Lung (tissue), 11 donors: ENCODE measurements at regions not wholly inside any gene's neighbourhood (a gene's known extent, or its start where the extent isn't known, plus 50 kb on each side); places are given as distances from the start of the nearest gene placed in this dataset.

Experiments
- ATAC-seq: fragments of 200-7000 bp; cut with Tn5 transposase; one replicate; pipeline ENCODE4 v1.9.1; 2020; ENCODE audit warnings: moderate number of reproducible peaks; ENCODE audit not compliant: insufficient read depth, low FRiP score
- DNase-seq, 3 donors: peaks; one replicate each; pipeline ENCODE4 v3.0.0-alpha.2; 2013 to 2017
- H3K27ac ChIP-seq, 2 donors: one replicate each; pipeline ENCODE4 v1.5.1; 2013; ENCODE audit warnings: mild to moderate bottlenecking in 2 of 2, moderate library complexity in 2 of 2, control low read depth in 1 of 2, inconsistent platforms in 1 of 2, low read depth in 1 of 2, low read length in 1 of 2
- H3K27me3 ChIP-seq, 3 donors: one replicate each; pipeline ENCODE4 v1.5.1; 2013; ENCODE audit warnings: low read length in 2 of 3; ENCODE audit not compliant: control insufficient read depth in 3 of 3, insufficient read depth in 3 of 3
- H3K36me3 ChIP-seq, 4 donors: one replicate each; pipeline ENCODE4 v1.5.1; 2013; ENCODE audit warnings: low read length in 4 of 4, mild to moderate bottlenecking in 1 of 4, moderate library complexity in 1 of 4; ENCODE audit not compliant: control insufficient read depth in 4 of 4, insufficient read depth in 4 of 4
- H3K4me1 ChIP-seq, 5 donors: one replicate each; pipeline ENCODE4 v1.5.1; 2013; ENCODE audit warnings: low read length in 5 of 5, mild to moderate bottlenecking in 2 of 5, moderate library complexity in 1 of 5; ENCODE audit not compliant: control insufficient read depth in 5 of 5, insufficient read depth in 5 of 5
- H3K4me3 ChIP-seq: one replicate; pipeline ENCODE4 v1.5.1; 2013; ENCODE audit warnings: mild to moderate bottlenecking, control low read depth, moderate library complexity
- H3K9ac ChIP-seq, 2 donors: one replicate each; pipeline ENCODE4 v1.5.1; 2013; ENCODE audit warnings: low read length in 2 of 2, control low read depth in 1 of 2; ENCODE audit not compliant: insufficient read depth in 1 of 2
- H3K9me3 ChIP-seq, 4 donors: one replicate each; pipeline ENCODE4 v1.5.1; 2013; ENCODE audit warnings: low read length in 3 of 4, mild to moderate bottlenecking in 1 of 4, moderate library complexity in 1 of 4; ENCODE audit not compliant: control insufficient read depth in 4 of 4, insufficient read depth in 3 of 4
- WGBS, 2 donors: extraction: QIAGEN DNeasy Blood & Tissue Kit; methylation state at CpG; one replicate each; pipeline ENCODE4 v1.1.7; 2013; 5-methylcytosine and 5-hydroxymethylcytosine counted together
- TF ChIP-seq, protein P1 (sequence below): IDR thresholded peaks from 2 replicates; pipeline ENCODE4 v1.5.1; 2012; ENCODE audit warnings: mild to moderate bottlenecking; ENCODE audit errors: control extremely low read depth, extremely low read depth
- donor health status: control.
- donor health status: control.
- donor health status: Bipolar disorder and iron deficiency.
- donor health status: healthy.
- donor health status: DM: yes; HTN: yes; CAD: no.

DNA sequence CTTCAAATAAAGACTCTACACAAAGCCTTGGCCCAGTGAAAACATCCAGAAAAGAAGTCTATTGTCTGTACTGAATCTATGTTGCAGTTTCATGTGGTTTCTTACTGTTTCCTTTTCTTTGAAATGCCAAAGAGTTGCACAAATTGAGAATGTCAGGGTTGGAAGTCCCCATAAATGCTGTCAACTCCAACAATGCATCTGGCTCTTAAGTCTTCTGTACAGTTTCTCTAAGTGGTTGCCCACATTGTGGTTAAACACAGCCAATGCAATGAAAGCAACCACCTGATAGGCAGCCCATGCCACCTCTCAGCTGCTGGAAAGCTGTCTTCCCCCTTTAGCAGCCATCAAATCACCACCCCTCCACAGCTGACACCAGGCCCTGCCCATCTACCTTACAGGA lies 67.2 kb upstream of the C1GALT1C1 start:
- Histone ChIP-seq H3K4me1 (no peaks in the 10 kb centered on the region), H3K36me3 (no peaks in the 10 kb centered on the region), H3K9me3 (peaks cover 0 to 5% (median 0%) of the 10 kb centered on the region in 4 donors), H3K9ac (no peak overlapping the region), H3K4me3 (no peak overlapping the region), H3K27ac (no peak overlapping the region), H3K27me3 (no peaks in the 10 kb centered on the region)
- TF ChIP-seq, protein P1, sequence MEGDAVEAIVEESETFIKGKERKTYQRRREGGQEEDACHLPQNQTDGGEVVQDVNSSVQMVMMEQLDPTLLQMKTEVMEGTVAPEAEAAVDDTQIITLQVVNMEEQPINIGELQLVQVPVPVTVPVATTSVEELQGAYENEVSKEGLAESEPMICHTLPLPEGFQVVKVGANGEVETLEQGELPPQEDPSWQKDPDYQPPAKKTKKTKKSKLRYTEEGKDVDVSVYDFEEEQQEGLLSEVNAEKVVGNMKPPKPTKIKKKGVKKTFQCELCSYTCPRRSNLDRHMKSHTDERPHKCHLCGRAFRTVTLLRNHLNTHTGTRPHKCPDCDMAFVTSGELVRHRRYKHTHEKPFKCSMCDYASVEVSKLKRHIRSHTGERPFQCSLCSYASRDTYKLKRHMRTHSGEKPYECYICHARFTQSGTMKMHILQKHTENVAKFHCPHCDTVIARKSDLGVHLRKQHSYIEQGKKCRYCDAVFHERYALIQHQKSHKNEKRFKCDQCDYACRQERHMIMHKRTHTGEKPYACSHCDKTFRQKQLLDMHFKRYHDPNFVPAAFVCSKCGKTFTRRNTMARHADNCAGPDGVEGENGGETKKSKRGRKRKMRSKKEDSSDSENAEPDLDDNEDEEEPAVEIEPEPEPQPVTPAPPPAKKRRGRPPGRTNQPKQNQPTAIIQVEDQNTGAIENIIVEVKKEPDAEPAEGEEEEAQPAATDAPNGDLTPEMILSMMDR, result no peak
- ATAC-seq (no peak), DNase-seq (no peak)

DNA sequence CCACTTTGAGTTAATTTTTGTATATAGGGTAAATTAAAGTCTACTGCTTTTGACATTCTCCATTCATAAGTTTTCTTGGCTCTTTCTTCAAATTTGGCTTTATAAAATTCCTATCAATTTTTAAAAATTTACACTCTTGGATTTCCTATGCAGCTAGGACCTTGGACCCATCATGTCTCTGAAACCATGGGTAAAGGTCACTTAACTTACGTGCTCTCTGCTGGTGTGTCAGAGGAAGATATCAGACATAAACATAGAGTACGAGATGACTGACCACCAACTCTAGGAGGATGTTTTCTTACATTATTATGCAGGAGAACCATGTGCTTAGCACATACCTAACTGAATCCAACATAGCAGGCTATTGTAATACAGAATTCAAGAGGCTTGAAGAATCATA lies 62.5 kb upstream of the C1GALT1C1 start:
- Histone ChIP-seq H3K36me3 (no peaks in the 10 kb centered on the region), H3K27me3 (no peaks in the 10 kb centered on the region), H3K4me1 (no peaks in the 10 kb centered on the region), H3K9ac (no peak overlapping the region), H3K4me3 (no peak overlapping the region), H3K27ac (no peak overlapping the region), H3K9me3 (peaks cover 0 to 5% (median 0%) of the 10 kb centered on the region in 4 donors)
- DNase-seq (no peak), ATAC-seq (no peak)
- TF ChIP-seq, protein P1, result no peak
- 64 to 86% methylated on average over 2 of the region's 2 CpGs for WGBS, 2 donors

DNA sequence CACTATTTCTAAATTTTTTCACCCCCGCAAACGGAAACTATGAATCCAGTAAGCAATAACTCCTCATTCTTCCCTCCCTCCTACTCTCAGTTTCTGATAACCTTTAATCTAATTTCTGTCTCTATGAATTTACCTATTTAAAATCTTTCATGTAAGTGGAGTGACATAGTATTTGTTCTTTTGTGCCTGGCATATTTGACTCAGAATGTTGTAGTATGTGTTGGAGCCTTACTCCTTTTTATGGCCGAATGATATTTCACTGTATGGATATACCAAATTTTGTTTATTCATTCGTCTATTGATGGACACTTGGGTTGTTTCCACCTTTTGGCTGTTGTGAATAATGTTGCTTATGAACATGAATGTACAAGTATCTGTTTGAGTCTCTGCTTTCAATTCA lies 61.1 kb upstream of the C1GALT1C1 start:
- Histone ChIP-seq H3K4me3 (no peak overlapping the region), H3K36me3 (no peaks in the 10 kb centered on the region), H3K9me3 (peaks cover 0 to 5% (median 0%) of the 10 kb centered on the region in 4 donors), H3K9ac (no peak overlapping the region), H3K27ac (no peak overlapping the region), H3K27me3 (no peaks in the 10 kb centered on the region), H3K4me1 (no peaks in the 10 kb centered on the region)
- no peak for DNase-seq
- TF ChIP-seq, protein P1, result no peak
- 78 to 95% methylated on average over 4 of the region's 4 CpGs for WGBS, 2 donors
- ATAC-seq, result no peak

DNA sequence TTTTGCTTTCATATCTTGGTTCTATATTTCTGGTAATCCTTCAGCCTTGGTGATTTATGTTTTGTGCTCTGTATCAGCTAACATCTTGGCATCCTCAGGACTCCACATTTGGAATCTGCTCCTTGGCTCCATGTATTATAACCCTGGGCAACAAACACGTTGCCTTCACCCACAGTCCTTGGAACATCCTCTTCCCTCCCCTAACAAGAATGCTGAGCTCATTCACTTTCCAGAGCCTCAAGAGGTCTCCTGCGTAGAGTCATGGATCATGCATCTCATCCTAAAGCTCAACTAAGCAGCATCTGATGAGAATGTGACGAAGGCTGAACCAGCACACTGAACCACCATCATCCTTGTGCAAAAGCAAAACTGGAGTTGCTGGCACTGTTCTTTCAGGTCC lies 60.5 kb upstream of the C1GALT1C1 start:
- DNase-seq (no peak), ATAC-seq (no peak)
- Histone ChIP-seq H3K9ac (no peak overlapping the region), H3K4me1 (no peaks in the 10 kb centered on the region), H3K4me3 (no peak overlapping the region), H3K27ac (no peak overlapping the region), H3K36me3 (no peaks in the 10 kb centered on the region), H3K27me3 (no peaks in the 10 kb centered on the region), H3K9me3 (peaks cover 0 to 5% (median 0%) of the 10 kb centered on the region in 4 donors)
- TF ChIP-seq, protein P1, result no peak
- 66 to 87% methylated on average over 3 of the region's 3 CpGs for WGBS, 2 donors
